HG03354 (cell line): ENCODE measurements at regions not wholly inside any gene's neighbourhood (a gene's known extent, or its start where the extent isn't known, plus 50 kb on each side); places are given as distances from the start of the nearest gene placed in this dataset.

Experiments used
- ATAC-seq: cut with Tn5 transposase; IDR thresholded peaks from one replicate; pipeline ENCODE4 v1.9.1; 2021; ENCODE audit warnings: mild to moderate bottlenecking; ENCODE audit not compliant: unreplicated experiment, poor library complexity, severe bottlenecking

GRCh38 chr20:50256577-50256976, 65.9 kb downstream of the CEBPB start:
- ATAC-seq = no peak

GRCh38 chr20:50257860-50258259, 67.2 kb downstream of the CEBPB start:
- no peak for ATAC-seq

GRCh38 chr20:50258790-50259483, 68.3 kb downstream of the CEBPB start:
- no peak for ATAC-seq

GRCh38 chr20:50259705-50260478, 69.3 kb downstream of the CEBPB start:
- ATAC-seq = no peak

- no peak for ATAC-seq
Measured at GRCh38 chr20:50260479-50261221, 70.0 kb downstream of the CEBPB start.

GRCh38 chr20:50261471-50262212, 71.0 kb downstream of the CEBPB start:
- no peak for ATAC-seq

- no peak for ATAC-seq
Measured at GRCh38 chr20:50263831-50264230, 73.2 kb downstream of the CEBPB start.

GRCh38 chr20:50264534-50265145, 74.0 kb downstream of the CEBPB start:
- ATAC-seq = no peak

GRCh38 chr20:50265245-50265946, 74.8 kb downstream of the CEBPB start:
- no peak for ATAC-seq

- no peak for ATAC-seq
Measured at GRCh38 chr20:50266293-50267040, 75.8 kb downstream of the CEBPB start.

- ATAC-seq = no peak
Measured at GRCh38 chr20:50267041-50267865, 76.6 kb downstream of the CEBPB start.

- no peak for ATAC-seq
Measured at GRCh38 chr20:50267866-50268219, 77.2 kb downstream of the CEBPB start.

GRCh38 chr20:50269091-50270033, 78.7 kb downstream of the CEBPB start:
- no peak for ATAC-seq

- ATAC-seq = no peak
Measured at GRCh38 chr20:50270034-50270395, 79.4 kb downstream of the CEBPB start.

- ATAC-seq = no peak
Measured at GRCh38 chr20:50270569-50270968, 79.9 kb downstream of the CEBPB start.

GRCh38 chr20:50271176-50271575, 80.5 kb downstream of the CEBPB start:
- ATAC-seq = no peak

- ATAC-seq = no peak
Measured at GRCh38 chr20:50271612-50272011, 81.0 kb downstream of the CEBPB start.
